ENCODE measurements at regions not wholly inside any gene's neighbourhood (a gene's known extent, or its start where the extent isn't known, plus 50 kb on each side); places are given as distances from the start of the nearest gene placed in this dataset.

GRCh38 chr10:25675615-25676014, 258.4 kb upstream of the MYO3A start:
- intact Hi-C loops (cut with micrococcal nuclease), result no loop called here
- Histone ChIP-seq H3K27ac (ENCODE audit: low read length) (no peak overlapping the region), H3K36me3 (ENCODE audit: low read depth, low read length) (no peaks in the 10 kb centered on the region), H3K9ac (ENCODE audit: low read length) (no peak overlapping the region), H4K20me1 (ENCODE audit: low read length) (no peaks in the 10 kb centered on the region), H3F3A (ENCODE audit: low read length, unreplicated experiment) (no peaks in the 10 kb centered on the region), H3K4me2 (ENCODE audit: low read length) (no peak overlapping the region), H3K4me3 (ENCODE audit: low read length) (no peak overlapping the region), H3K9me3 (ENCODE audit: low read length) (no peaks in the 10 kb centered on the region), H3K4me1 (ENCODE audit: insufficient read depth, low read length) (no peaks in the 10 kb centered on the region), H3K27me3 (ENCODE audit: low read length) (no peaks in the 10 kb centered on the region), H2AFZ (ENCODE audit: low read length) (no peak overlapping the region), H3K9me2 (replicated peaks; ENCODE audit: low read length) (no peaks in the 10 kb centered on the region), H3K79me2 (ENCODE audit: low read length) (no peaks in the 10 kb centered on the region)
- CTCF ChIA-PET, result no interaction called here
- DNase-seq (no peak), ATAC-seq (no peak)
- no TSS peak for BruUV-seq (replicated peaks)
- POLR2A ChIA-PET (ENCODE audit: unreplicated experiment), result no interaction called here
- TF ChIP-seq, protein P1, sequence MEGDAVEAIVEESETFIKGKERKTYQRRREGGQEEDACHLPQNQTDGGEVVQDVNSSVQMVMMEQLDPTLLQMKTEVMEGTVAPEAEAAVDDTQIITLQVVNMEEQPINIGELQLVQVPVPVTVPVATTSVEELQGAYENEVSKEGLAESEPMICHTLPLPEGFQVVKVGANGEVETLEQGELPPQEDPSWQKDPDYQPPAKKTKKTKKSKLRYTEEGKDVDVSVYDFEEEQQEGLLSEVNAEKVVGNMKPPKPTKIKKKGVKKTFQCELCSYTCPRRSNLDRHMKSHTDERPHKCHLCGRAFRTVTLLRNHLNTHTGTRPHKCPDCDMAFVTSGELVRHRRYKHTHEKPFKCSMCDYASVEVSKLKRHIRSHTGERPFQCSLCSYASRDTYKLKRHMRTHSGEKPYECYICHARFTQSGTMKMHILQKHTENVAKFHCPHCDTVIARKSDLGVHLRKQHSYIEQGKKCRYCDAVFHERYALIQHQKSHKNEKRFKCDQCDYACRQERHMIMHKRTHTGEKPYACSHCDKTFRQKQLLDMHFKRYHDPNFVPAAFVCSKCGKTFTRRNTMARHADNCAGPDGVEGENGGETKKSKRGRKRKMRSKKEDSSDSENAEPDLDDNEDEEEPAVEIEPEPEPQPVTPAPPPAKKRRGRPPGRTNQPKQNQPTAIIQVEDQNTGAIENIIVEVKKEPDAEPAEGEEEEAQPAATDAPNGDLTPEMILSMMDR (conservative IDR thresholded peaks at IDR 0.05; ENCODE audit: low read depth, low read length), result no peak
- TF ChIP-seq EZH2 (IDR thresholded peaks at IDR 0.05; ENCODE audit: low read length, unreplicated experiment), result no peak

- no peaks in the 10 kb centered on the region for H3K27me3 ChIP-seq (ENCODE audit: low read length)
- no peaks in the 10 kb centered on the region for H3K9me2 ChIP-seq (replicated peaks; ENCODE audit: low read length)
- no peaks in the 10 kb centered on the region for H3K4me1 ChIP-seq (ENCODE audit: insufficient read depth, low read length)
- intact Hi-C loops (cut with micrococcal nuclease), result no loop called here
- no peak overlapping the region for H3K9ac ChIP-seq (ENCODE audit: low read length)
- ChIA-PET CTCF (no interaction called here), POLR2A (ENCODE audit: unreplicated experiment) (no interaction called here)
- no peak overlapping the region for H3K27ac ChIP-seq (ENCODE audit: low read length)
- H2AFZ ChIP-seq (ENCODE audit: low read length), result no peak overlapping the region
- no peaks in the 10 kb centered on the region for H3K36me3 ChIP-seq (ENCODE audit: low read depth, low read length)
- ATAC-seq (no peak), DNase-seq (no peak)
- H3F3A ChIP-seq (ENCODE audit: low read length, unreplicated experiment), result no peaks in the 10 kb centered on the region
- no peaks in the 10 kb centered on the region for H4K20me1 ChIP-seq (ENCODE audit: low read length)
- no TSS peak for BruUV-seq (replicated peaks)
- H3K79me2 ChIP-seq (ENCODE audit: low read length), result no peaks in the 10 kb centered on the region
- TF ChIP-seq EZH2phosphoT487 (IDR thresholded peaks at IDR 0.05; ENCODE audit: borderline replicate concordance, low read length) (no peak), EZH2 (IDR thresholded peaks at IDR 0.05; ENCODE audit: low read length, unreplicated experiment) (no peak)
- TF ChIP-seq, protein P1 (conservative IDR thresholded peaks at IDR 0.05; ENCODE audit: low read depth, low read length), result no peak
- H3K9me3 ChIP-seq (ENCODE audit: low read length), result no peaks in the 10 kb centered on the region
- H3K4me3 ChIP-seq (ENCODE audit: low read length), result no peak overlapping the region
- no peak overlapping the region for H3K4me2 ChIP-seq (ENCODE audit: low read length)
Measured at GRCh38 chr10:25678220-25678619, 255.8 kb upstream of the MYO3A start.

GRCh38 chr10:25678666-25679065, 255.4 kb upstream of the MYO3A start:
- H3K36me3 ChIP-seq (ENCODE audit: low read depth, low read length), result no peaks in the 10 kb centered on the region
- ATAC-seq (no peak), DNase-seq (no peak)
- no peaks in the 10 kb centered on the region for H3K79me2 ChIP-seq (ENCODE audit: low read length)
- POLR2A ChIA-PET (ENCODE audit: unreplicated experiment), result no interaction called here
- no peak overlapping the region for H3K4me2 ChIP-seq (ENCODE audit: low read length)
- no peaks in the 10 kb centered on the region for H3K27me3 ChIP-seq (ENCODE audit: low read length)
- no peaks in the 10 kb centered on the region for H3K9me2 ChIP-seq (replicated peaks; ENCODE audit: low read length)
- no peak overlapping the region for H3K27ac ChIP-seq (ENCODE audit: low read length)
- no peak overlapping the region for H2AFZ ChIP-seq (ENCODE audit: low read length)
- H3K9ac ChIP-seq (ENCODE audit: low read length), result no peak overlapping the region
- BruUV-seq (replicated peaks), result no TSS peak
- no peaks in the 10 kb centered on the region for H3K9me3 ChIP-seq (ENCODE audit: low read length)
- H4K20me1 ChIP-seq (ENCODE audit: low read length), result no peaks in the 10 kb centered on the region
- intact Hi-C loops (cut with micrococcal nuclease), result no loop called here
- no peaks in the 10 kb centered on the region for H3F3A ChIP-seq (ENCODE audit: low read length, unreplicated experiment)
- no peak overlapping the region for H3K4me3 ChIP-seq (ENCODE audit: low read length)
- CTCF ChIA-PET, result no interaction called here
- TF ChIP-seq EZH2 (IDR thresholded peaks at IDR 0.05; ENCODE audit: low read length, unreplicated experiment) (no peak), EZH2phosphoT487 (IDR thresholded peaks at IDR 0.05; ENCODE audit: borderline replicate concordance, low read length) (no peak)
- TF ChIP-seq, protein P1 (conservative IDR thresholded peaks at IDR 0.05; ENCODE audit: low read depth, low read length), result no peak
- no peaks in the 10 kb centered on the region for H3K4me1 ChIP-seq (ENCODE audit: insufficient read depth, low read length)

Measured in PC-3 (cell line).